WERI-Rb-1 (cell line): ENCODE measurements at regions not wholly inside any gene's neighbourhood (a gene's known extent, or its start where the extent isn't known, plus 50 kb on each side); places are given as distances from the start of the nearest gene placed in this dataset.
A peak's percentile ranks its signal among the peaks of the same experiment; 100 is the strongest.

ENCODE experiments used
- DNase-seq: peaks from one replicate; pipeline ENCODE4 v3.0.0-alpha.2; 2020
- H3K27ac ChIP-seq: fragments of 250-450 bp; sonication (Bioruptor Pico); 2 replicates; pipeline ENCODE4 v1.5.1; 2020; ENCODE audit warnings: mild to moderate bottlenecking, moderate library complexity
- H3K27me3 ChIP-seq: fragments of 250-450 bp; sonication (Bioruptor Pico); 2 replicates; pipeline ENCODE4 v1.5.1; 2021; ENCODE audit warnings: mild to moderate bottlenecking, low read depth, moderate library complexity; ENCODE audit not compliant: insufficient read depth, severe bottlenecking
- H3K36me3 ChIP-seq: fragments of 250-450 bp; sonication (Bioruptor Pico); 2 replicates; pipeline ENCODE4 v1.5.1; 2020; ENCODE audit warnings: mild to moderate bottlenecking, moderate library complexity
- H3K4me3 ChIP-seq: 2 replicates; pipeline ENCODE4 v1.5.1; 2011; ENCODE audit warnings: low read depth, mild to moderate bottlenecking, control low read depth, low read length
- H3K9me3 ChIP-seq: fragments of 250-450 bp; sonication (Bioruptor Pico); 2 replicates; pipeline ENCODE4 v1.5.1; 2021; ENCODE audit warnings: mild to moderate bottlenecking, moderate library complexity; ENCODE audit not compliant: severe bottlenecking
- CTCF ChIP-seq: IDR thresholded peaks from 2 replicates; pipeline ENCODE4 v1.5.1; 2011; ENCODE audit warnings: low read depth, mild to moderate bottlenecking, control low read depth, inconsistent platforms, low read length

GRCh38 chr11:70785372-70785771 lies 387.0 kb downstream of the CTTN start:
- H3K27ac ChIP-seq, result no peak overlapping the region

DNA sequence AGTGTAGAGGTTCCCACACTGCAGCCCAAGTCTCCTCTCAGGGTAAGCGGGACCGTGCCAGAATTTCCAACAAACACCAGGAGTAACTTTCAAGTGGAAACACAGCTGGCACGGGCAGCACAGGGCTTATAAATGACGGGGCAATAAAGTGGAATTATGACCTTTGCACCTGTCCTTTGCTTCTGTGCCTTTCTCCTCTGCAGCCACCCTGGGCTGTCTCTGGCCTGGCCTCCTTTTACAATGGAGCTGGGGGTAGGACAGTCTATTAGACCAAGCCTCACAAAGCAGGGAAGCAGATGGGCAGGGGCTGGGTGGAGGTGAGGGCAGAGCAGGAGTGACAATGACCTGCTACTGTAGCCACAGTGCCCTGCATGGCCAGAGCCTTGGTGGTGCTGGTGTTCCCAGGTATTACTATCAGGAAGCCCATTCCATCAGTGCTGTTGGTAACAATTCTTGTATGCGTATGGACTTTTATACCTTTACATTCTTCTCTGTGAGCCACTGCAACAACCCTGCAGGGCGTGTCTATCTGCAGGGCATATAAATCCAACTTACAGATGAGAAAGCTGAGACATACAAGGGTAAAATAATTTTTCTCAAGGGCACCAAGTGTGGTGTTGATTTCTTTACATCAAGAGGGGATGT lies 387.8 kb downstream of the CTTN start:
- Histone ChIP-seq H3K36me3 (no peaks in the 10 kb centered on the region), H3K27me3 (no peaks in the 10 kb centered on the region), H3K4me3 (no peak overlapping the region), H3K27ac (no peak overlapping the region), H3K9me3 (no peaks in the 10 kb centered on the region)
- TF ChIP-seq CTCF, result no peak
- no peak for DNase-seq

More at GRCh38 chr11:70785372-70785771, 387.0 kb downstream of the CTTN start:
- TF ChIP-seq CTCF, result no peak
- Histone ChIP-seq H3K27me3 (no peaks in the 10 kb centered on the region), H3K9me3 (no peaks in the 10 kb centered on the region), H3K4me3 (no peak overlapping the region), H3K36me3 (no peaks in the 10 kb centered on the region)
- DNase-seq, result no peak

- Histone ChIP-seq H3K27ac (no peak overlapping the region), H3K36me3 (no peaks in the 10 kb centered on the region), H3K27me3 (no peaks in the 10 kb centered on the region), H3K9me3 (peaks cover 8% of the 10 kb centered on the region), H3K4me3 (no peak overlapping the region)
- TF ChIP-seq CTCF, result no peak
- no peak for DNase-seq
Measured at GRCh38 chr11:70788248-70789022, 390.1 kb downstream of the CTTN start.

DNA sequence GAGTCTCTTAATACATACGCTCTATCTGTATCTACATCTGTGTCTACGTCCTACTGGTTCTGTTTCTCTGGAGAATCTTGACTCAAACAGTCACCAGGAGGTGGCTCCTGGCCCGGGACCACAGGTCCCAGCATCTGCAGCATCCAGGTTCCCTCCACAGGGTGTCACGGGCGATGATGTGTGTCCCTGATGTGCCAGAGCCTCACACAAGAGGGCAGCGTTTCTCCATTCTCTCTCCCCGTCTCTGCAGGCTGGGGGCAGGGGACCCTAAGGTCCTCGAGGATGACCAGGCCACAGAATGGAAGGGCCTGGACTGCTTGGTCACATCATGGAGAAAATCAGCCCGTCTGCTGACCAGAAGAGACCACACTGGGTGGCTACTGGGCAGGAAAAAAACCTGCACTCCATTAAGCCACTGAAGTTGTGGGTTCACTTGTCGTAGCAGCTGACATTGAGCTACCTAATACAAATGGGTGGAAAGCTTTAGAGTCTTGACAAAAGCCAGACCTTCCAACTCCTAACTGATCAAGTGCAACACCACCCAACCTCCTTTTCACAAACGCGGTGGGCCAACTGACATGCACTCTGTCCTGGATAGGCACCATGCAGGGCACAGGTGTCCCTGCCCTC lies 392.5 kb downstream of the CTTN start:
- Histone ChIP-seq H3K27ac (no peak overlapping the region), H3K27me3 (no peaks in the 10 kb centered on the region), H3K9me3 (peaks cover 12% of the 10 kb centered on the region), H3K36me3 (no peaks in the 10 kb centered on the region), H3K4me3 (no peak overlapping the region)
- peak; percentile 76 for TF ChIP-seq CTCF
- peak; percentile 41 for DNase-seq

GRCh38 chr11:70796648-70797227 lies 398.4 kb downstream of the CTTN start:
- peak; percentile 53 for DNase-seq
- peaks cover 12% of the 10 kb centered on the region for H3K9me3 ChIP-seq
- peak; percentile 61 for TF ChIP-seq CTCF

More at GRCh38 chr11:70796648-70797227, 398.4 kb downstream of the CTTN start:
- Histone ChIP-seq H3K36me3 (no peaks in the 10 kb centered on the region), H3K27ac (no peak overlapping the region), H3K27me3 (no peaks in the 10 kb centered on the region), H3K4me3 (no peak overlapping the region)
